ENCODE measurements at regions not wholly inside any gene's neighbourhood (a gene's known extent, or its start where the extent isn't known, plus 50 kb on each side); places are given as distances from the start of the nearest gene placed in this dataset.

- no peak for DNase-seq
Measured at GRCh38 chr7:16084875-16085274, 336.5 kb downstream of the CRPPA start.

GRCh38 chr7:16084370-16084769 is 337.0 kb downstream of the CRPPA start:
- DNase-seq, result no peak

GRCh38 chr7:16083931-16084330 is 337.4 kb downstream of the CRPPA start:
- DNase-seq, result no peak

- DNase-seq, result no peak
Measured at GRCh38 chr7:16080131-16080530, 341.2 kb downstream of the CRPPA start.

- DNase-seq, result no peak
Measured at GRCh38 chr7:16079723-16080122, 341.6 kb downstream of the CRPPA start.

GRCh38 chr7:16078076-16078952 is 343.0 kb downstream of the CRPPA start:
- DNase-seq, result peak; percentile 12 to 74

- DNase-seq, result peak; percentile 49 to 92
Measured at GRCh38 chr7:16071246-16071857, 350.0 kb downstream of the CRPPA start.

- no peak for DNase-seq
Measured at GRCh38 chr7:16070806-16071205, 350.5 kb downstream of the CRPPA start.

- no peak for DNase-seq
Measured at GRCh38 chr7:16069998-16070397, 351.3 kb downstream of the CRPPA start.

- no peak for DNase-seq
Measured at GRCh38 chr7:16068183-16068582, 353.2 kb downstream of the CRPPA start.

- DNase-seq, result no peak
Measured at GRCh38 chr7:16067711-16068110, 353.6 kb downstream of the CRPPA start.

- DNase-seq, result no peak
Measured at GRCh38 chr7:16066805-16067459, 354.4 kb downstream of the CRPPA start.

GRCh38 chr7:16065939-16066338 is 355.4 kb downstream of the CRPPA start:
- DNase-seq, result no peak

- DNase-seq, result no peak
Measured at GRCh38 chr7:16063716-16064675, 357.3 kb downstream of the CRPPA start.

GRCh38 chr7:16063221-16063620 is 358.1 kb downstream of the CRPPA start:
- peak; percentile 48 to 56 for DNase-seq

GRCh38 chr7:16062269-16062668 is 359.1 kb downstream of the CRPPA start:
- peak in 1 of 2 donors; percentile 12 for DNase-seq

GRCh38 chr7:16061630-16062029 is 359.7 kb downstream of the CRPPA start:
- peak in 1 of 2 donors; percentile 33 for DNase-seq

- DNase-seq, result no peak
Measured at GRCh38 chr7:16061011-16061410, 360.3 kb downstream of the CRPPA start.

- DNase-seq, result no peak
Measured at GRCh38 chr7:16060502-16060901, 360.8 kb downstream of the CRPPA start.

GRCh38 chr7:16055263-16055976 is 365.9 kb downstream of the CRPPA start:
- DNase-seq, result peak; percentile 76 to 89

- DNase-seq, result no peak
Measured at GRCh38 chr7:16051561-16052255, 365.2 kb upstream of the MEOX2 start.
